Astrocyte of the spinal cord (primary cell): ENCODE measurements at regions not wholly inside any gene's neighbourhood (a gene's known extent, or its start where the extent isn't known, plus 50 kb on each side); places are given as distances from the start of the nearest gene placed in this dataset.

Source experiments
- DNase-seq: peaks from one replicate; pipeline ENCODE4 v3.0.0; 2011; ENCODE audit warnings: low read depth, low spot score
- H3K4me3 ChIP-seq: 2 replicates; pipeline ENCODE4 v1.5.1; 2011; ENCODE audit warnings: low read depth, mild to moderate bottlenecking, low read length, moderate library complexity
- in situ Hi-C: cut with HindIII; loops from 2 replicates; pipeline ENCODE4 v1.10.0; 2017; ENCODE audit warnings: low sequenced_read_pairs
- TF ChIP-seq, protein P1 (sequence below): IDR thresholded peaks from 2 replicates; pipeline ENCODE4 v1.5.1; 2012; ENCODE audit warnings: low read depth, mild to moderate bottlenecking, low read length, inconsistent platforms

DNA sequence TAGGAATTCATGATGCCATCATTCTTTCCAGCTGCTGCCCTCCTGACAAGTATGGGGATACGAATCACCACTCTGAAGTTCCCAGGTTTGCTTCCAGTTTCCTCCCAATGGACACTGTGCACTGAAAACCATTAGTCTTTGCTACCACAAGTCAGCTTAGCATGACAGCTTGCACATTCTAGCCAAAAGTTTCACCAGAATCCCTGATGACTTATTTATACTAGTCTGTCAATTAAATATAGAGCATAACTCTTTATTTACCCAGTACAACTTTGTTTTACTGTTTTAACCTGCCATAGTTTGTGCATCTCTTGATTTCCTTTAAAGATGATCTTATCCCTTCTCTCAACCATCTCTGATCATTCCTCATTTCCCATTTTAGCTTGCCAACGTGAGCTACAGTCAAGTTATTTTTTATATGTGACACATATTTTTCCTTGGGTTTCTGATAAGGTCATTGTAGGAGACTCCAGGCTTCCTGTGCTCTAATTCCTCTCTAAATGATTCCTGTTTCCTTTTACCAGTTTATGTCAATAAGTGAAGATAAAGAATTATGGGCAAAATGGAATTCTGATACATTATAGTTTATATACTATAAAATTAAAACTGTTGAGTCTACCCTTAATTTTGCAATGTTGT is 167.5 kb upstream of the MEOX2 start:
- DNase-seq = no peak
- in situ Hi-C loops = no loop called here
- no peak overlapping the region for H3K4me3 ChIP-seq
- TF ChIP-seq, protein P1, sequence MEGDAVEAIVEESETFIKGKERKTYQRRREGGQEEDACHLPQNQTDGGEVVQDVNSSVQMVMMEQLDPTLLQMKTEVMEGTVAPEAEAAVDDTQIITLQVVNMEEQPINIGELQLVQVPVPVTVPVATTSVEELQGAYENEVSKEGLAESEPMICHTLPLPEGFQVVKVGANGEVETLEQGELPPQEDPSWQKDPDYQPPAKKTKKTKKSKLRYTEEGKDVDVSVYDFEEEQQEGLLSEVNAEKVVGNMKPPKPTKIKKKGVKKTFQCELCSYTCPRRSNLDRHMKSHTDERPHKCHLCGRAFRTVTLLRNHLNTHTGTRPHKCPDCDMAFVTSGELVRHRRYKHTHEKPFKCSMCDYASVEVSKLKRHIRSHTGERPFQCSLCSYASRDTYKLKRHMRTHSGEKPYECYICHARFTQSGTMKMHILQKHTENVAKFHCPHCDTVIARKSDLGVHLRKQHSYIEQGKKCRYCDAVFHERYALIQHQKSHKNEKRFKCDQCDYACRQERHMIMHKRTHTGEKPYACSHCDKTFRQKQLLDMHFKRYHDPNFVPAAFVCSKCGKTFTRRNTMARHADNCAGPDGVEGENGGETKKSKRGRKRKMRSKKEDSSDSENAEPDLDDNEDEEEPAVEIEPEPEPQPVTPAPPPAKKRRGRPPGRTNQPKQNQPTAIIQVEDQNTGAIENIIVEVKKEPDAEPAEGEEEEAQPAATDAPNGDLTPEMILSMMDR = no peak

DNA sequence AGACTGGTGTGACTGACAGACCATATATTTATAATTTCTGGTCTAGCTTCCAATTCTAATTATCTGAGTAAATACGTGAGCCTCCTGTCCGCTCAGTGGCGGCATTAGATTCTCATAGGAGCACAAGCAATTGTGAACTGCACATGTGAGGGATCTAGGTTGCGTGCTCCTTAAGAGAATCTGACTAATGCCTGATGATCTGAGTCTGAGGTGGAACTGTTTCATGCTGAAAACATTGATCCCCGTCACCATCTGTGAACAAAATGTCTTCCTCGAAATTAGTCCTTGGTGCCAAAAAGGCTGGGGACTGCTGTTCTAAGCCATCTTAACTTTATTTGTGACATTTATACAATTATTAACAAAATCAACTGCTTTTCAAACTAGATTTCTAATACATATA is 164.7 kb upstream of the MEOX2 start:
- in situ Hi-C loops = no loop called here

DNA sequence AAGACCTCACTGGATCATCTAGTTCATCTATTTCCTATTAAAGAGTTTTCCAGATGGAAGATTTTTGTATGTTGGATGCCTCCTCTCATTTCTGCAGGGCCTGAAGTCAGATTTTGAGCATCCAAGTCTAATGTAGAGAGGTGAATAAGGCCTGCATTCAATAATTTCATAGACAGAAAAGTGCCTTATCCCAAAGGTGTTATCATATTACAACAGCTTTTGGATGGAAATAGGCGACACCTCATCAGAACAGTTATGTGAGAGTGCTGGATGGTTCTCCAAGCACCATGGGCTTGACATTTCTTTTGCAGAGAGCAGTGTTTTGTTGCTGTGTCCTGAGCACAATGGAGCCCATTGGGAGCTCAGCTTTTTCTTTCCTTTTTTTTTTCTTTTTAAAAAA is 162.4 kb upstream of the MEOX2 start:
- no peak overlapping the region for H3K4me3 ChIP-seq
- in situ Hi-C loops = no loop called here
- DNase-seq = no peak
- TF ChIP-seq, protein P1 = no peak

More for the DNA sequence above, 164.7 kb upstream of the MEOX2 start:
- no peak overlapping the region for H3K4me3 ChIP-seq
- no peak for DNase-seq
- TF ChIP-seq, protein P1 = no peak

DNA sequence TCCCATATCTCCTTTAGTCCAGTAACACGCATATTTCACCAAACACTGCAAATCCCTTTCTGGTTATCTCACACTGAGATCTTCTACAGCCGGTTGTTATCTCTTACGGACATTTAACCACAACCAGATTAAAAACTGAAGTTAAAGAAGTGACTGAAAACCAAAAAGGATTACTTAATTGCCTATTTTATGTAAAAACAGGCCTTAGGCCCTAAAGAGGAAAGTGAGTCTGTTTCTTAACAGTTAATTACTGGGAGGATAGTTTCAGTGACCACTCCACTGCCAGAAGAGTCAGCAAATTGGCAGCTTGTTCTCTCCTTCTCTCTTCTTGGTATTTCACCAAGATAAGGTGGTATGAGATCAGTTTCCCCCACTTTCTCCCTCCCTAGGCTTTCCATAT is 161.9 kb upstream of the MEOX2 start:
- no peak for DNase-seq
- TF ChIP-seq, protein P1 = no peak
- H3K4me3 ChIP-seq = no peak overlapping the region
- in situ Hi-C loops = no loop called here

DNA sequence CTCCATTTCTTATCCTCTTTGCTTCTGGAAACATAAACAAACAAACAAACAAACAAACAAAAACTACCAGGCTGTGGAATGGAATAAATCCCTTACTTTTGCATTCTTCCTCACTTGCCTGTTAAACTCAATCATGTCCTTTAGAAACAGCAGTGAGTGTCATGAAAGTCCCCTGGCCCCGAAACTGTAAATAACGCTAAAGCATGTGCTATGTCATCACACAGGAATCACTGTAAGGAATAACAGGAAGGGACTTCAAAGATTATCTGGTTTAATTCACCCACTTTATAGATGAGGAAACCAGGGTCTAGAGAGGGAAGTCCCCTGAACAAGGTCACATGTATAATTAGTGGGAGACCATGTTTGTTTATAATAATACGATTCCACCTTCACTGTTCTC is 159.4 kb upstream of the MEOX2 start:
- TF ChIP-seq, protein P1 = no peak
- in situ Hi-C loops = no loop called here
- H3K4me3 ChIP-seq = no peak overlapping the region
- no peak for DNase-seq

- TF ChIP-seq, protein P1 = no peak
- in situ Hi-C loops = no loop called here
- H3K4me3 ChIP-seq = no peak overlapping the region
- no peak for DNase-seq
Observed at GRCh38 chr7:15845461-15845860, 159.0 kb upstream of the MEOX2 start.
